Activated CD4-positive, alpha-beta T cell treated with anti-CD3 and anti-CD28 coated beads, Interleukin-10, Interleukin-2, amounts not matched to agents 100 ng/mL and 50 ng/mL, durations not matched to agents 16 hours and 8 hours (primary cell): ENCODE measurements at regions not wholly inside any gene's neighbourhood (a gene's known extent, or its start where the extent isn't known, plus 50 kb on each side); places are given as distances from the start of the nearest gene placed in this dataset.
A peak's percentile ranks its signal among the peaks of the same experiment; 100 is the strongest.
"Not testable (repeated sequence)": the region's sequence is repeated elsewhere in the genome, so short reads cannot be mapped to it uniquely, and the experiment has no call there.

Experiments
- DNase-seq: peaks from one replicate; pipeline ENCODE4 v3.0.0-alpha.2; 2020

DNA sequence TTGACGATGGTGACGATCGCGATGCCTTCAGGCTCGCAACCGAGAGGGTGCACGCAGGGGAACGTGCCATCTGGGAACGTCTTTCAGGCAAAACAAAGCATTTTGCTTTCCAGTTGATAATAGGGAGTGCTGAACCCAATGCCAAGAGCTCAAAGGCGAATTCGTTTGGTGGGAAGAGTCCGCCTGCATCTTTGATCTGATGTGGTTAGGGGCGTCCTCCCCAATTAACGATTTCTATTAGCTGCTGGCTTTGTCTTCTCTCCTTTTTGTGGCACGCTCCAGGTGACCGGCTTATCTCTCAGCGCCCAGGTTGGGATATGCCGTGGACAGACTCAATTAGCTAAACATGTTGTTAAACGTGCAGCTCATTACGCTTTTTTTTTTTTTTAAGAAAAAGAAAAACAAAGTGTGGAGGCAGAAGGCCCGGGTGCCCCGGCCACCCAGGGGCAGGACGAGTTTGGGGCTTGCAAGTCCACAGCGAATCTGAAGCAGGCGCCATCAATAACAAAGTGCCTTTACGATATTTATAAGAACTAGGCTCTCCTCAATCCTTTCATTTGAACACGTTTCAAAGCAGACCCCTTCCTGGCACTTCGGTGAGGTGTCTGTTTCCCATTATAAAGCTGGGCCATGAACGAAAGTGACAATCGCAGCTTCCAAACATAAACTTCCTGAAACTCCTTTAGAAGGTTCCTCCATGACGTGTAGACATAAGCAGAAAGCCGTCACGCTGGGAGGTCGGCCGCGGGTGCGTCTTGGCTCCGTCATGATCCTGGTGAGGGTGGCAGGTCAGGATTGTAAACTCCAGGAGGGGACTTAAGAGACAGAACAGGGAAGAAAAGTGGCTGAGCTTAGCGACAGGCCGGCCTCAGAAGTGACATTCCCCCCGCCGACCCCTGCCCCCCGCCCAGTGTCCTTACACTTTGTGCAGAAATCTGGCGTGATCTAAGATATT, 155.3 kb downstream of the LAT start:
- not testable (repeated sequence) for DNase-seq

DNA sequence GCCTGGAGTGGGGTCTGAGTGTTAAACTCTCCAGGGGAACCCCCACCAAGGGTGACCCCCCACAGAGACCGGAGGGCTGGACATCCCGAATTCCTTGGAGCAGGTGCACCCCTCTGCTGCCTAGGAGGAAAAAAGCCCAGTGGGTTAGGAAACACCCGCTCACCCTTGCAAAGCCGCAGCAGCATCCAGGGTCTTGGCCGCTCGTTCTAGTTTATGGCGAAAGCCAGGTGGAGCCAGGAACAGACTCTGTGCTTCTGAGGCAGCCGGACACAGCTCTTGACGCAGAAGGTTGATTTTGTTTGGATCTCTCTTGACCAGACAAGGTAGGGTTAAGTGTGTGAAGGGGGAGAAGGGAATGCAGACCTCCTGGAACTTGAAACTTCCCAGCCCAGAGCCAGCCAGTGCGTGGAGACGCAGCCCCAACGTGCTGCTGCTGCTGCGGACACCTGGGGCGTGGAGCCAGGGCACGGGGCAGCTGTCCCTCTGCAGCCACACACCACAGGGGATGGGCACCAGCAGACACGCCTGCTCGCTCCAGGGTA, 154.5 kb downstream of the LAT start:
- no peak for DNase-seq

DNA sequence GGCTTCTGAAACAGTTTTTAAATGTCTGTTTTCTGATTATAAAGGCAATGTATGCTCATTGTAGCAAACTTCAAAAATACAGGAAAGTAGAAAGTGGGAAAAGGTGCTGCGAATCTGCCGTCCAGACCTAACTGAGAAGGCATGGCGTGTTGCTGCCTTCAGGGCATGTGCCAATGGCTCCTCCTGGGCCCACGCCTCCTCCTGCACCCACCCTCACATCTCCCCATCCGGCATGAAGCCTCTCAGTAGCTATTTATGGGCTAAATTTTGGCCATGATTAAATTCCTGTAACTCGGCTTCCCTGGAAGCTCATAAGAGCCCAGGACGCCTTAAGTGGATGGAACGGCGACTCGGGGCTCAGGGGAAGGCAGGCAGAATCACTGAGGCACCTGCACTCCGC, 153.8 kb downstream of the LAT start:
- DNase-seq: not testable (repeated sequence)

DNA sequence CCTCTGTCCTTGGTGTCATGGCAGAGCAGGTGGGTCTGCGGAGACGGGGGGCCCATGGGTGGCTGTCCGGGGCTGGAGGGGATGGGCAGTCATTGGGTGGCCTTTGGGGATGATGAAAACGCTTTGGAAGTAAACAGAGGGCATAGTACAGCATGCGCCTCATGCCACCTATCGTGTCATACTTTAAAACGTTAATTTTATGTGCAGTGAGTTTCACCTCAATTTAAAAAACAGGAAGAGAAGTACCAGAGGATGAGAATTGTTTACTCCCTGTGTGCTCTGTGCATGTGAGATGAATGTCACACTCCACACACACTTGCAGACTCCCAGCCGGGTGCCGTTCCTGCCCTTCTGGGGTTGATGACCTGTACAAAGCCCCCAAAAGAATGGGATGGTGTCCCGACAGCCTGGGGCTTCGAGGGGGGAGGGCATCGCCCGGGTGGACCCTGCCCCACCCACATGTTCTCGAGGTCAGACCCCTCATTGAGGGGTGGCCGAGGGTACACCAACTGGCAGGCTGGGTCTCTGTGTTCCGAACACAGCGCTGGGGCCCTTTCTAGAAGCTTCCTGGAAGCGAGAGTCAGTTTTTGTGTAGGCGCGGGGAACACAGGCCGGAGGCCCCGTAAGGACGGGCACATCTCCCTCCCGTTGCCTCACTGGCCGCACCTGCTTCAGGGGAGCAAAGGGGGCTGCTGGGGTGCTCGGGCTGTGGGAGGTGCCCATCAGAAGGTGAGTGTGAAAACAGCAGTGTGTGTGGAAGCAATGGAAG, 153.2 kb downstream of the LAT start:
- DNase-seq: not testable (repeated sequence)

DNA sequence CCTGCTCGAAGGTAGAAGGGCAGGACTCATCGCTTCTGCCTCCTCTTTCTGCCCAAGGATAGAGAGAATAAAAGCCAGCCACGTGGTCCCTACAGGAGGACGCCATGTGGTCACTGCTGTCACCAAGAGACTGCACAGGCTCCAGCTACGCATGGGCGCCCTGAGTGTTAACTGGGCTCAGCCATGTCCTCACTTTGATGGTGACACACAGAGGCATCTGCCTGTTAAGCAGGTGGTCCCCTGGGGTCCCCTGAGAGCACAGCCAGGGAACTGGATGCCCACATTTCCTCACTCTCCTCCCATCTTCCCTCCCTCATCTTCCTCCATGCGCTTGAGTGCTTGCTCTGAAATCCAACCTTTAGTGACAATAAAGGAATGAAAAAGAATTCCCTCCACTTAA, 152.6 kb downstream of the LAT start:
- DNase-seq: not testable (repeated sequence)

DNA sequence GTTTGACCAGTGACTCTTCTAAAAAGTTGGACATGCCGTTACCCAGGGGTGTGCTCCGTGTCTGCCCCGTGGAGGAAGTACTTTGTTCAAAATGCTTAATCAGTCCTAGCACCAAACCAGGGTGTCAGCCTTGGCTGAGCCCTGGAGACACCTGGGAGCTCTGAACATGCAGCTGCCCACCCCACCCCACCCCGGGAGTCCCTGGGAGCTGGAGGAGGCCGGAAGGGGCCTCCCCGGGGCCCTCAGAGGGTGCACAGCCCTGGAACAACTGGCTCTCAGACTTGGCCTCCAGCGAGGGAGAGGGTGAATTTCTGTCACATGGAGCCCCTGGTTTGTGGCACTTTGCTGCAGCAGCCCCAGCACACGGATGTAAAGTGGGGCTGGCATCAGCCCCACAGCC, 152.1 kb downstream of the LAT start:
- DNase-seq: not testable (repeated sequence)

DNA sequence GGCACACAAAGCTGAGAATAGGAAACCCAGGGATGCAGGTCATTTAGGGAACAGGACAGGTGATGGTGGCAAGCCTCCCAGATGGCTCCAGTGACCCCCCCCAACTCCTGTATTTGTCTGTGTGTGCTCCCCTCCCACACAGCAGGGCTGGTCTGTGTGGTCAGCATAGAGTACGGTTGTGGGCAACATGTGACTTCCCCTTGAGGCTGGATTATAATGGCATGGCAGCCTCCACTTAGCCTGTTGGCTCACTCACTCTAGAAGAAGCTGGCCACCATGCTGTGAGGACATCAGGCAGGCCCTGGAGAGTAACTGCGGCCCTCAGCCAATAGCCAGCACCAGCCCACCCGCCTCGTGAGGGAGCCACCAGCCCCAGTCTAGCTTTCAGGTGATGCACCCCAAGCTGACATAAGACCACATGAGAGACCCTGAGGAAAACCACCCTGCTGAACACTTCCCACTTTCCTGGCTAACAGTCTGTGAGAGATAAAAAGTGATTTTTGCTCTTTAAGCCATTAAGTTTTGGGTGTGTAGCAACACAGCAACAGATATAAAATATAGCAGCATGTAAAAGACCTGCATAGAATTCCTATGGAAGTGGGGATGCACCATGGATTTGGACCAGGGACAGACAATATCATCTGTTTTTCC, 151.3 kb downstream of the LAT start:
- DNase-seq: not testable (repeated sequence)

DNA sequence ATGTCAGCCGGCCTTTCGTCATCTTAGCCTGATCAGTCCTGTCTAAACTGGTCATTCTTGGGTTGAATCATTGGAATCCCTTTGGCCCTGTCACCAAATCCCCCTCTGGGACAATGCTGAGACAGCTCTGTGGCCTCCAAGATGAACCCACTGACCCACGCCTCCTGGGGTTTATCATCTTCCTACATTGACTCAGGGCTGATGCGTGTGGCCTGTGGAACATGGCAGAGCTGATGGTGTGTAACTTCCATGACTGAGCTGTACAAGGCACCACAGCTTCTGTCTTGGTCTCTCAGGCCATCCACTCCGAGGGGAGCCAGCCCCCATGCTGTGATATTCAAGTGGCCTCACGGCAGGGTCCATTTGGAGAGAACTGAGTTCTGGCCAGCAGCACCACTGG, 150.2 kb downstream of the LAT start:
- DNase-seq: not testable (repeated sequence)

DNA sequence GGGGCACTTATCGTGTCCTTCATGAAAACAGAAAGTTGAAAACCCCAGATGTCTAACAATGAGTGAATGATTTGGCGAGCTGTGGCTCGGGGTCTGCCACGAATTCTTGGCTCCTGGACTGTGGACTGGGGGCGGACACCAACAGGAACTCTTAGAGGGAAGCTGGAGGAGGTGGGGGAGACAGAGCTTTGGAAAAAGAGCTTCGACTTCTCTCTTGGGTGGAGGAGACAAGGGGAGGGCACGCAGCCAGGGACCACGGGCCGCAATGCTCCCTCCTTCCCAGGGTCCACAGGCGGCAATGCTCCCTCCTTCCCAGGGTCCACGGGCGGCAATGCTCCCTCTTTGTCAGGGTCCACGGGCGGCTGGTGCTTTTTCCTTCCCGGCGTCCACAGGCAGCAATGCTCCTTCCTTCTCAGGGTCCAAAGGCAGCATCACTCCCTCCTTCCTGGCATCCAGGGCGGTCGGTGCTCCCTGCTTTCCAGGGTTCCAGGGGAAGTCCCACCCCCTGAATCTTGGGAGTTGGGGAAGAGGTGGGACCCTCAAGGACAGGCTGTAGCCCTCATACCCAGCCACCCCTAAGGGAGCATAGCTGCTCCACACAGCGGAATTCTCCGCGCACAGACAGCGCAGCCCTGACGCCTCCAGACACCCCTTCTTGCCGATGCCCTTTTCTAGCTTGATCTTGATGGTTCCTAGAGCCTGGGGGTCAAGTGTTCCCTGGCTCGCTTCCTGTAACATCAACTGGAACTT, 149.0 kb downstream of the LAT start:
- DNase-seq: not testable (repeated sequence)

DNA sequence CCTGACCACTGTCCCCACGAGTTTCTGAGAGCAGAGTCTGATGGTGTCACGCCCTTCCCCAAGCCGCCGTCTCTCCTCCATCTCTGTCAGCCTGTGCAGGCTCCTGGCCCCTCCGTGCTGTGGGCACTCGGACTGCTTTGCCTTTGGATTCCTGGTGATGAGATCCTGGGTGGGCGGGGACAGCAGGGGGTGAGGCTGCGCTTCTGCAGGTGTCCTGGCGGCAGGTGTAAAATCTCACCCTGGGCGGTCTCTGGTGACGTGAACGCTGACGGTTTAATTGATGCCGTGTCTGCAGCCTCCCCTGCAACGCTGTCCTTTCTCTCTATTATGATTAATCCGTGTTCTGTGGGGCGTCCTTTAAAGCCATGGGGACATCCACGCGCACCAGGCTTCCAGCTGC, 148.0 kb downstream of the LAT start:
- DNase-seq: not testable (repeated sequence)

DNA sequence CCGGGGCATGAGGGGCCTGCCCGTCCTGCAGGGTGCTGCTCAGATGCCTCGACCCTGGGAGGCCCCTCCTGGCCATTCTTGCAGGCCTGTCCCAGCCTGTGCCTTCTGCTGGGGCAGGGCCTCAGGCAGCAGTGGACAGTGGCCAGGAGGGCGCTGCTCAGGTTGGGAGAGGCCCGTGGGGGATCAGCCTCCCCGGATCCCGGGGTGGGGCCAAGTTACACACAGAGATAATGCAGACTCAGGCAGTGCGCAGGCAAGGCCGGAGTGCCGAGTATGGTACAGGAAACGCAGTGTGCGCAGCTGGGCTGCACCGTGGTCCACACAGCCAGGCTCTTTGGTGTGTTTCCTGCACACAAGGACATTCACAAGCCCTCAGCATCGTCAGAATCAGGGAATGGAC, 147.6 kb downstream of the LAT start:
- not testable (repeated sequence) for DNase-seq

DNA sequence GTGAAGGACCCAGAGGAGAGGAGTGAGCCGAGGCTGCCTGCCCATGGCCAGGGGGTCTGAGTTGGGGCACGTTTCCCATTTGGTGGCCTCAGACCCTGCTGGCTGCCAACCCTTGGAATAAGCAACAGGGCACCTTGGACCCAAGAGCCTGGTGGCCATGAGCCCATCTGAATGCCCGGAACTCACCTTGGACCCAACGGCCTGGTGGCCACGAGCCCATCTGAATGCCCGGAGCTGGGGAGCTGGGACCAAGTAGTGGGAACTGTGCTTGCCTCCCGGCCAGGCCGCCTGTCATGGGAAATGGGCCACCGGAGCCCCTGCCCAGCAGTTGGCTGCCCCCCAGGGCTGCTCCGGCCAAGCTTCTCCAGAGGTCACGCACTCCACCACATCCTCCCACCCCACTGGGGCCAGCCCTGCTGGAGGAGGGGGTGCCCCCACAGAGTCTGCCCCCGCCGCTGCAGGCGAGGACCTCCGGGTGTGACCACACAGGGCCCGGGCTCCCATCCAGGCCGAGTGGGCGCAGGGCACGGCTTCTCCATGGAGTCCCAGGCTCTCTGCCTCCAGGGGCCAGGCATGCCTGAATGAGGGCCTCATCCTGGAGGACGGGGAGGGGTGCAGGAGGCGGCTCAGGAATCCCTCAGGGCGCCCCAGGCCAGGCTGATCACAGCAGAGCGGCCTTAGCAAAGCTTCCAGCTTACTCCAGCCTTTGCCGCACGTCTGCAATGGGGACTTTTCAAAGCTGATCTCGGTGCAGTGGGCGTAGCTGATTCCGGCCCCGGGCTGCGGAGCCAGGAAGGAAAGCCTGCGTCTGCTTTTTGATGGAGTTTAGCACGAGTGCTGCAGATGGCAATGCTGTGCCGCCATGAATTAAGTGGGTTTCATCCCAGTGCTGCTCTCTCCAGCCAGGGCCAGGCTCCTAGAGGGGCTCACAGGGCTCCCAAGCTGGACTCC, 146.3 kb downstream of the LAT start:
- DNase-seq: not testable (repeated sequence)

DNA sequence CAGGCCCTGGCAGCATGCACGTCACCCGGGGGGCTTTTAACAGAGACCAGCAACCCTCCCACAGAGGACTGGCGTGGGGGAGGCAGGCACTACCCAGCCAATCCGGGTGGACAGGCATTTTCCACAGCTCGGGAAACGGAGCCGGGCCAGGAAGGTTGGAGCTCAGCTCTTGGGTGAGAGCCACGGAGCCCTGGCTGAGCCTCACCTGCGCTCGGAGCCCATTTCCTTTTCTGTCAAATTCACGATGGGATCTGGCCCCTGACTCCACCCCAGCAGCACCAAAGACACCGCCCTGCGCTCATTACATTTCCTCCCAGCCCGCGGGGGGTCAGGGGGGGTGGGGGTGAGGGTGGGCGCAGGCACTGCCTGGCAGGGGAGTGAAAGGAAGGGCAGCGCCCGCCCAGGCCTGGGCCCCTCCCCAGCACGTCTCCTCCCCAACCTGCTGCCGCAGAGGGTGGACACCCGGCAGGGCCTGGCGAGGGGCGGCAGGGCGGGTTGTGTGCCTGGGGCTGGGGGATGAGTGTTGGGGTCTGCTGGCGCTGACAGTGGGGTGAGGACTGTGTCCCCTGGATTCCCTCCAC, 145.4 kb downstream of the LAT start:
- not testable (repeated sequence) for DNase-seq

DNA sequence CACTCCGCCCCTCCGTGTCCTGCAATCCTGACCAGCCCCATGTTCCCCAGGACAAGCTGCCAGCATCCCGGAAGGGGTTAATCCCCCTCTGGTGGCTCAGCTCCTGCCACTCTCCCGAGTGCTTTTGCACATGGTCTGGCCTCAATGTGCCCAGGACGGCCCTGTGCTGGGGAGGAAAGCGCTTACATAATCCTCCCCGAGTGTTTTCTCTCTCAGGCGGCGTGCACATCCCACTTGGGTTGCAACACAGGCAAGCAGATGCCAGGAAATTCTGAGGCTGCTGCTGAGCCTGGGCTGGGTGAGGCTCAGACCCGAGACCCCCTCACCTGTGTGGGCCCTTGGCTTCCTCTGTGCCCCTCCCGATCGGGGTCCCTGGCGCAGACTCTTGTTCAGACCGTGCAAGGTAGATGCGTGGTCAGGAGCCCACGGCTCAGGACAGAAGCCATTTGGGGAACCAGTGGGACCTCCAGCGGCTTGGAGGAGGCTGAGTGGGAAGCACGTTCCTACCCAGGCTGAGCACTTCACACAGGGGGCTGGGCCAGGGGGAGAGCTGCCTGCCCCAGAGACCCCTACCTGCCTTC, 144.7 kb downstream of the LAT start:
- not testable (repeated sequence) for DNase-seq

DNA sequence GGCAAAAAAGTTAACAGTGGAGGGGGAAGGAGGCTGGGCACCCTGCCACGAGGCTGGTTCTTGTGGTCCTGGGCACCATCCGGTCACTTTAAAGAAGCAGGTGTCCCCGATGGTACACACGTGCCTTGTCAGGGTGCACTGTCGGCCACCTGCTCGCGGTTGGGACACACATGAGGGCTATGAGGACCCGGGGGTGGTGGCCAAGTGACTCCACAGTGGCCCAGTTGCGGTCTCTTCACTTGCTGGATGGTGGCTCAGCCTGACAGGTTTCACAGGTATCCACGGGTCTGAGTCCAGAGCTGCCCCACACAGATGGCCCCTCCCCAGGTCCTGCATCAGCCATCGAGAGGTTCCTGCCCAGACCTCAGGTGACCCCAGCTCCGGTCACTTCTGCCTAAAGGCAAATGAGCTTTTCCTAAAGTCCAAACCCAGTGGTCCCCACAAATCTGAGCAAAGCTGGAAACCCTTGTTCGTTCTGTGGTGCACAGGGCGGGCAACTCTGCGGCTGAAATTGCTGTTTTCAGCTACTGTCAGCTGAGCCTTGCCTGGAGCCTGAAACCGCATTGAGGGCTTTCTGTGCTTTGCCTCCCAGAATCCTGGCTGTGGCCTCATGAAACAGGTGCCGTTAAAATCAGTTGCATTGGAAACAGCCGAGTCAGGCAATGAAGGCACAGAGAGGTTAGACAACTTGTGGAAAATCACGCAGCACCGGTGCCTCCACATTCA, 144.0 kb downstream of the LAT start:
- DNase-seq: not testable (repeated sequence)

DNA sequence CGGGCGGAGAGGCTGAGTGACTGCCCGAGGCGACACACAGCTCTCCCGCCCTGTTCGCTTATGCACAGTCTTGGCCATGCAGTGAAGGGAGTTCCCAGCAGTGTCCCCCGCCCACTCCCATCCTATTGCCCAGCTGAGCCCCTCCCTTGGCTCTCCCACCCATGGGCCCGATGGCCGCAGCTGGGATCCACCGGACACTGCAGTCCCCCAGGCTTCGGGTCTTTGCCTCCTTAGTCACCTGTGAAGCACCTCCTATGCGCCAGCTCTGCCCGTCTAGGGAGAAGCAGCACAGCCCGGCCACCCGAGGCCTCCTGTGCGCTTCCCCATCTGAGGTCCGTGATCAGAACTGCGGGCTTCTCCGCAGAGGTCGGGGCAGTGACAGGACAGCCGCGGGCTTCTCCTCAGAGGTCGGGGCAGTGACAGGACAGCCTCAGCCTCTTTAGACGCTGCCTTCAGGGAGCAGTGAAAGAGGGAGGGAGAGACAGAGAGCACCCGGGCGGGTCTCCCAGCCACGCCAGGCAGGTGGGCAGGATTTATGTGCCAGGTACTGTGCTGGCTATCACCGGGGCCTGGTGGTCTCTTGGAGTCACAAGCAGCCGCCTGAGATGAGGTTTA, 143.1 kb downstream of the LAT start:
- not testable (repeated sequence) for DNase-seq

DNA sequence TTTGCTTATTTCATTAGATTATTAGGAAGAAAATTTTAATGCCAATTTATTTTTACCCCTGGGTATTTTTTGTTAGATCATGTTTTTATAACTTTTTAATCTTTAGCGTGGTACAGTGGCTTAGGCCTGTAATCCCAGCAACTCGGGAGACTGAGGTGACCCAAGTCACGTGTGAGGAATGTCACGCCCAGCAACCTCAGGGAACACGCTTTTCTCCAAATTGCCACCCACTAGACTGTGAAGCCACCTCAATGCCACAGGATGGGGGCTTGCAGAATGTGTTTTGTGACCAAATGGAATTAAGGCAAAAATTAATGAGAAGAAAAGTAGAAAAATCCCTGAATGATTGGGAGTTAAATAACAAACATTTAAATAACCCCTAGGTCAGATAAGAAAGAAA, 141.8 kb downstream of the LAT start:
- no peak for DNase-seq

DNA sequence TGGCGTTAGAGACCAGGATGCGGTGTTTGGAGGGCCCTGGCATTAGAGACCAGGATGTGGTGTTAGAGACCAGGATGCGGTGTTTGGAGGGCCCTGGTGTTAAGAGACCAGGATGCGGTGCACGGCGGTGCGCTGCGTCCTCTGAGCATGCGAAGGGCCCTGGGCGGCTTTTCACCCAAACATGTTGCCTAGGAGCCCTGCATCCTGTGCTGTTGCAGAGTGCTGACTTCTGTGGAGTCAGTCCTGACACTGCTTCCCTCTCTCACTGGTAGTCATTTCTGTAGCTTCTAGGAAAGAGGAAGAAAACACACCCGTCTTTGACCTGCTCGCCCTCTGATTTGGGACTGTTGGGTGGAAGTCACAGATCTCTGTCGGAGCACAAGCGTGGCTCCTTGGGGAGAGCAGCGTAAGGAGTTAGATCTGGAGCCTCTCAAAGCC, 141.2 kb downstream of the LAT start:
- peak; percentile 17 for DNase-seq

DNA sequence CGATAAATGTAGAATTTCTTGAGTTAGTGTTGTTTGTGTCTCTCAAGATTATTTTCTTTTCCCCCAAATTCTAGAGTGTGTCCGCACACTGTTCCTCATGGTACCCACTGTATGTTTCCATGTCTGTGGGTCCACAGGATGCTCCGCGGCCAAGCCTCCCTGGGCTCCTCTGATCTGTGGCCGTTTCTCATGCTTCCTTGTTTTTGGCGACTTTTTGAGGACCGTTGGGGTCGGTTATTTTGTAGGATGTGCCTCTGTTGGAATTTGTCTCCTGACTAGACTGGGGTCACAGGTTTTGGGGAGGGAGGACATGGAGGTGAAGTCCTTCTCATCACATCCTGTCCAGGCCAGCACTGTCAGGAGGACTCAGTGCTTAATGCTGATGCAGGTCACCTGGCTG, 140.0 kb downstream of the LAT start:
- no peak for DNase-seq
